NCI-H2227 (cell line): ENCODE measurements at regions not wholly inside any gene's neighbourhood (a gene's known extent, or its start where the extent isn't known, plus 50 kb on each side); places are given as distances from the start of the nearest gene placed in this dataset.
"Not testable (repeated sequence)": the region's sequence is repeated elsewhere in the genome, so short reads cannot be mapped to it uniquely, and the experiment has no call there.

Experiments used
- DNase-seq: peaks from one replicate; lab custom pipeline; 2025; ENCODE audit not compliant: unreplicated experiment; lab: John Stamatoyannopoulos, UW

GRCh38 chr4:158122501-158122900 lies 50.3 kb downstream of the GASK1B start:
- no peak for DNase-seq

GRCh38 chr4:158121161-158121579 lies 51.7 kb downstream of the GASK1B start:
- DNase-seq: no peak

GRCh38 chr4:158120645-158121151 lies 52.1 kb downstream of the GASK1B start:
- DNase-seq: not testable (repeated sequence)

GRCh38 chr4:158112611-158113010 lies 60.2 kb downstream of the GASK1B start:
- no peak for DNase-seq

GRCh38 chr4:158111241-158111640 lies 61.6 kb downstream of the GASK1B start:
- DNase-seq: no peak

- DNase-seq: no peak
These were observed 69.9 kb downstream of the GASK1B start for GRCh38 chr4:158102904-158103303.

- no peak for DNase-seq
These were observed 73.1 kb downstream of the GASK1B start for GRCh38 chr4:158099686-158100085.

- no peak for DNase-seq
These were observed 74.0 kb downstream of the GASK1B start for GRCh38 chr4:158098802-158099201.

- no peak for DNase-seq
These were observed 78.3 kb downstream of the GASK1B start for GRCh38 chr4:158094413-158095134.

GRCh38 chr4:158090323-158090722 lies 82.5 kb downstream of the GASK1B start:
- no peak for DNase-seq

GRCh38 chr4:158089897-158090296 lies 82.9 kb downstream of the GASK1B start:
- not testable (repeated sequence) for DNase-seq

- DNase-seq: no peak
These were observed 92.5 kb downstream of the GASK1B start for GRCh38 chr4:158080354-158080753.

- DNase-seq: no peak
These were observed 93.2 kb downstream of the GASK1B start for GRCh38 chr4:158079661-158080060.

GRCh38 chr4:158077835-158078234 lies 95.0 kb downstream of the GASK1B start:
- DNase-seq: no peak

GRCh38 chr4:158074851-158075250 lies 98.0 kb downstream of the GASK1B start:
- no peak for DNase-seq

- no peak for DNase-seq
These were observed 100.9 kb downstream of the GASK1B start for GRCh38 chr4:158071931-158072330.

- no peak for DNase-seq
These were observed 104.8 kb downstream of the GASK1B start for GRCh38 chr4:158068068-158068467.

- no peak for DNase-seq
These were observed 105.2 kb downstream of the GASK1B start for GRCh38 chr4:158067646-158068045.

- no peak for DNase-seq
These were observed 107.2 kb downstream of the GASK1B start for GRCh38 chr4:158065603-158066002.

- DNase-seq: no peak
These were observed 107.6 kb downstream of the GASK1B start for GRCh38 chr4:158065176-158065575.

GRCh38 chr4:158056689-158057245 lies 116.1 kb downstream of the GASK1B start:
- no peak for DNase-seq

- DNase-seq: no peak
These were observed 117.2 kb downstream of the GASK1B start for GRCh38 chr4:158055668-158056067.

GRCh38 chr4:158053801-158054200 lies 119.0 kb downstream of the GASK1B start:
- DNase-seq: no peak
